OCI-LY7 (cell line): ENCODE measurements at regions not wholly inside any gene's neighbourhood (a gene's known extent, or its start where the extent isn't known, plus 50 kb on each side); places are given as distances from the start of the nearest gene placed in this dataset.

Source experiments
- EZH2phosphoT487 ChIP-seq: fragments of 200-600 bp; sonication (generic); IDR thresholded peaks from 2 replicates; pipeline ENCODE4 v1.6.1; 2018; ENCODE audit warnings: low read depth, borderline replicate concordance, mild to moderate bottlenecking, mixed run types, antibody characterized with exemption, low read length, moderate library complexity, mixed read lengths
- TF ChIP-seq, protein P1 (sequence below): fragments of 200-600 bp; sonication (generic); conservative IDR thresholded peaks from 2 replicates; pipeline ENCODE4 v1.5.1; 2014; ENCODE audit warnings: mild to moderate bottlenecking, antibody characterized with exemption, low read length, moderate library complexity, mixed read lengths

DNA sequence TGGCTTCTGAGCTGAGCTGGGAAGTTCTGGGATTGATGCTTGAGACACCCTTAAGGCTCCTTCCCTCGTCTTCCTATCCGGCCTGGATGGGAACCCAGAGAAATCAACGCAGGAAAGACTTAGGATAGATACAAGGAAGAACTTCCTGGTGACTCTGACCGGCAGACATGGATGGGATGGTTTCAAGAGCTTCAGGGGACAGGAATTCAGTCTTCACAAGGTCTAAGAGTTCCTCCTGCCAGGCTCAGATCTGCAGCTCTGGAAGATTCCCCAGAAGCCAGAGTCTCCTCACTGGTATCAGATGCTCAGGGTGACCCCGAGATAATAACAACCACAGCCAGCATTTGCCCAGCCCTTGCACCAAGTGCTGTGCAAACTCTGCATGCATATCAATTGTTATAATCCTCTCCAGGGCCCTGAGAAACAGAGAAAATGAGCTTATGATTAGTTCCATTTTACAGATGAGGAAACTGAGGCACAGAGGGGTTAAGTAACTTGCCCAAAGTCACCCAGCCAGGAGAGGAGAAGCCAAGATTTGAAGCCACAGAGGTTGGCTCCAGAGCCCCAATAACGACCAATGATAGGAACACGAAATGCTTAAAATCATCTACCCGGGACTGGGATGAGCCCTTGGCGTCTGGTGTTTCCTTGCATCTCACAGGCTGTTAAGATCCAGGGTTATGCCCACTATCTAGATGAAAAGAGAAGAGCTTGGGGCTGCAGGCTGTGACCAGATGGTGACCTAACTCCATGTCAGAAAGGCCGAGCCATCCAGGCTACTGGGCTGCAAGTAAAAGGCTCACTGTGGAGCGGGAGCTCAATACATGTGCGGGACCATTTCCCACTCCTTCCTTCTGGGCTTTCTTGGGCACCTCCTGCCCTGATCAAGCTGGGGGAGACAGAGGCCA is 119.8 kb downstream of the C9orf50 start:
- TF ChIP-seq, protein P1, sequence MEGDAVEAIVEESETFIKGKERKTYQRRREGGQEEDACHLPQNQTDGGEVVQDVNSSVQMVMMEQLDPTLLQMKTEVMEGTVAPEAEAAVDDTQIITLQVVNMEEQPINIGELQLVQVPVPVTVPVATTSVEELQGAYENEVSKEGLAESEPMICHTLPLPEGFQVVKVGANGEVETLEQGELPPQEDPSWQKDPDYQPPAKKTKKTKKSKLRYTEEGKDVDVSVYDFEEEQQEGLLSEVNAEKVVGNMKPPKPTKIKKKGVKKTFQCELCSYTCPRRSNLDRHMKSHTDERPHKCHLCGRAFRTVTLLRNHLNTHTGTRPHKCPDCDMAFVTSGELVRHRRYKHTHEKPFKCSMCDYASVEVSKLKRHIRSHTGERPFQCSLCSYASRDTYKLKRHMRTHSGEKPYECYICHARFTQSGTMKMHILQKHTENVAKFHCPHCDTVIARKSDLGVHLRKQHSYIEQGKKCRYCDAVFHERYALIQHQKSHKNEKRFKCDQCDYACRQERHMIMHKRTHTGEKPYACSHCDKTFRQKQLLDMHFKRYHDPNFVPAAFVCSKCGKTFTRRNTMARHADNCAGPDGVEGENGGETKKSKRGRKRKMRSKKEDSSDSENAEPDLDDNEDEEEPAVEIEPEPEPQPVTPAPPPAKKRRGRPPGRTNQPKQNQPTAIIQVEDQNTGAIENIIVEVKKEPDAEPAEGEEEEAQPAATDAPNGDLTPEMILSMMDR = no peak
- TF ChIP-seq EZH2phosphoT487 = no peak
